GM18507 (cell line): ENCODE measurements at regions not wholly inside any gene's neighbourhood (a gene's known extent, or its start where the extent isn't known, plus 50 kb on each side); places are given as distances from the start of the nearest gene placed in this dataset.

Source experiments
- DNase-seq: peaks from one replicate; pipeline ENCODE4 v3.0.0; 2011; ENCODE audit warnings: low read depth; ENCODE audit not compliant: insufficient read length; ENCODE audit errors: extremely low spot score
- FAIRE-seq: peaks from 2 replicates; lab custom pipeline; 2011; peaks lifted over from hg19 to GRCh38; lab: Jason Lieb, UNC

- FAIRE-seq (no peak), DNase-seq (no peak)
Measured at GRCh38 chrX:5163663-5164062, 1065.0 kb downstream of the NLGN4X start.

DNA sequence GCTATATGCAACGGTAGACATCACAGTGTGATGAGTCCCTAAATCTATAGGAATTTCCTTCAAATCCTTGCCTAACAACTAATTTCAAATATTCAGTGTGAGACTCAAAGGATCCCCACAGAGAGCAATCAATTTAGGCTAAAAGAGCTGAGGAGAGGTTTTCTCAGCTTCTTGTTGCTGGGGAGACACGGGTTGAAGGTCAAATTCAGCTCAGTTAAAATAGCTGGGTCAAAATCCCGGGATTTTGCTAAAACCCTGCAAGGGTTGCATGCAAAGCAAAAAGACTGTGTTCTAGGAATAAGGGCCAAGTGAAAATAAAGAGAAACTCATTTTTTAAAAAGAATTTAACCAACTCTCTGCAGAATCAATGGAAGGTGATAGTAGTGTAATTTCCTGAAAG, 1073.4 kb downstream of the NLGN4X start:
- peak; percentile 18 for FAIRE-seq
- no peak for DNase-seq

- no peak for FAIRE-seq
- no peak for DNase-seq
Measured at GRCh38 chrX:5145957-5146356, 1082.7 kb downstream of the NLGN4X start.

- DNase-seq = no peak
- no peak for FAIRE-seq
Measured at GRCh38 chrX:5142644-5143043, 1086.0 kb downstream of the NLGN4X start.

DNA sequence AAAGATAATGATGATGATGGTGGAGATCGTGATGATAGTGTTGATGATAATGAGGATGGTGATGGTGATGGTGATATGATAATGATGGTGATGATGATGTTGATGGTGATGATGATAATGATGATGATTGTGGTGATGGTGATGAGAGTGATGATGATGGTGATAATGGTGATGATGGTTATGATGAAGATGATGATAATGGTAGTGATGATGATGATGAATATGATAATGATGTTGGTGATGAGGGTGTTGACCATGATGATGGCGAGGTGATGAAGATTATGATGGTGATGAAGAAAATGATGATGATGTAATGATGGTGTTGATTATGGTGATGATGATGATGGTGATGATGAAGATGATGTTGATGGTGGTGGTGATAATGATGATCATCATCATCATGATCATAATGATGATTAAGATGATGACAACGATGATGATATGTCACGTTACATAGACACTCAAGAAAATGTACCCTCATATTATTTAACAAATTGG, 1106.4 kb downstream of the NLGN4X start:
- no peak for DNase-seq
- no peak for FAIRE-seq

GRCh38 chrX:5117816-5118215, 1110.9 kb downstream of the NLGN4X start:
- no peak for FAIRE-seq
- no peak for DNase-seq

- DNase-seq = no peak
- no peak for FAIRE-seq
Measured at GRCh38 chrX:5113128-5113527, 1115.5 kb downstream of the NLGN4X start.

DNA sequence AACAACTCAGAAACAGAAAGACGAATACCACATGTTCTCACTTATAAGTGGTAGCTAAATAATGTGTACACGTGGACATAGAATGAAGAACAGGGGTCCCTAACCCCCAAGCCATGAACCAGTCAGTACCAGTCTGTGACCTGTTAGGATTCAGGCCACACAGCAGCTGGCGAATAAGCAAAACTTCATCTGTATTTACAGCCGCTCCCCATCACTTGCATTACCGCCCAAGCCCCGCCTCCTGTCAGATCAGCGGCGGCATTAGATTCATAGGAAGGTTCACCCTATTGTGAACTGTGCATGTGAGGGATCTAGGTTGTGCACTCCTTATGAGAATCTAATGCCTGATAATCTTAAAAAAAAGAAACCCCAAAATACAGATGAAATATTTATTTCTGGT, 1128.7 kb downstream of the NLGN4X start:
- no peak for FAIRE-seq
- no peak for DNase-seq

GRCh38 chrX:5086388-5086787, 1142.3 kb downstream of the NLGN4X start:
- no peak for DNase-seq
- FAIRE-seq = no peak

- DNase-seq (no peak), FAIRE-seq (no peak)
Measured at GRCh38 chrX:5084279-5084678, 1144.4 kb downstream of the NLGN4X start.

DNA sequence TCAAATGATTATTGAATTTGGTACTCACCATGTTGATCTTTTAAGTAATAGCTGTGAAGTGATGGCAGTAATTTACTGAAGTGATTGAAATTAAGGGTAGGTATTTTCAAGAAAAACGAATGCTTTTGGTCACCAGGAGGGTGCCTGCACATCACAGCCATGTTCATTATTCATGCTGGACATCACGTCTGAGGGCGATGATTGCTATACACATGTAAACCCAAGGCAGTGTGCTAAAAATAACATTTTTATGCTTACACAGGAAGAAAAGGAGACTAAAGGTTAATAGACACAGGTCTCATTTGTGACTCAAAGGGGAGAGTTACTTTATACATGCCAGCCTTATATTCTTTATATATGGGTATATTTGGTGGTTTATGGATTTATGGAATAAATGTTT, 1146.0 kb downstream of the NLGN4X start:
- DNase-seq = no peak
- FAIRE-seq = no peak

GRCh38 chrX:5080791-5081190, 1147.9 kb downstream of the NLGN4X start:
- DNase-seq (no peak), FAIRE-seq (no peak)

DNA sequence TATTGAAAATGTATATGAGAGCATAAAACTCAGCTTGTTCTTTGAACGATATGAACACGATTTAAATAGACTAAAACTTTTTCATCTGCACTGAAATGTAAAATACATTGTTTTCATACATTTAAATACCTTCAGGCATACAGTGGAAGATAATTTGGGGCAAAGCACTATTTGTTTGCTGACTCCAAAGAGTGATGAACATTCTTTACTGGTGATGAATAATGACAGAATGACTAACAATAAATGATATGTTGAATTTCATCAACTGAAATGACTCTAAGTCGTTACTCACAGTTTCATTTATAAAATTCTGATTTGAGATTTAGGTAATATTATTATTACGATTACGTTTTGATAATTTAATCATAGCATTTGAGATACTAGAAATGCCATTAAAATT, 1160.1 kb downstream of the NLGN4X start:
- FAIRE-seq (no peak), DNase-seq (no peak)

GRCh38 chrX:5057786-5058185, 1170.9 kb downstream of the NLGN4X start:
- FAIRE-seq = no peak
- DNase-seq = no peak

DNA sequence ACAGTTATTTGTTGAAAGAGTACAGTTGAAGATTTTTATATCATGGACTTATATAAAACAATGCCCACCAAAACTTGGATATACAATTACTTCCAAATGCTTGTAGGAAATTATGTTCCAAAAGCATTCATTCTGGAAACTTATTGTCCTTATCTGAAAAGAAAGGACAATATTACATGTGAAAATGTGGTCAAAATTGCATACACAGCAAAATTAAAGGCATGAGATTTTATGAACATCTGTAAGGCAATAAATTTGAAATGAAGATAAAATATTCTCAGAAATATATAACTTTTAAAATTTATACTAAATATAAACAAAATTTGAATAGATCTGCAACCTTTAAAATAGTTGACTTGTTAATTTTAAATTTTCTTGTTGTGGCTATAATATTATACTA, 1173.8 kb downstream of the NLGN4X start:
- DNase-seq (no peak), FAIRE-seq (no peak)

DNA sequence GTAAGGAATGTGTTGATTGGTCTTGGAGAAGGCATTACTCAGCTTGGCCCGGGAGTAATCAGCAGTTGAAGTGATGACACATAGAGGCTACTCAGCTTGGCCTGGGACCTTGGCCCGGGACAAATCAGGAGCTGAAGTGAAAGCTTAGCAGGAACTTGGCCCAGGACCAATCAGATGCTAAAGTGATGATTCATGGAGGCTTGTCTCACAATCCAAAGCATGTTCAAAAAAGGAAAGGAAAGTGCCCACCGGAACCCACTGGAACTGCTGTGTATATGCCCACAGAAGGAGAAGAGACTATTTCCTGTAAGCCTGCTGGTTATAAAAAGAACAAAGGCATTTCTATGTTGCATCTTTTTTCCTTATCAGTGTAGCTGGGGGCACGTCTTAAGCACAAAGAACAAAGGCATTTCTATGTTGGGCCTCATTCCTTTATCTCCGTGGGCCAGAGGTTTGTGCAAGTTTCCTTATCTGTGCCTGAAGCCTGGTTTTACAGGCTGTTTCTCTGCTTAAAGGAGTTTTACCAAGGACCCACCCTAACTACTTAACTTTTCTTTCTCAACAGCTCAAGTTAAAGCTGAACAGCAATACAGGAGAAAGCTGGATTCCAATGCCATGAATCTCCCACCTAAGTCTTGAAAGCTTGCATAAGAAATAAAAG, 1176.7 kb downstream of the NLGN4X start:
- no peak for FAIRE-seq
- no peak for DNase-seq

DNA sequence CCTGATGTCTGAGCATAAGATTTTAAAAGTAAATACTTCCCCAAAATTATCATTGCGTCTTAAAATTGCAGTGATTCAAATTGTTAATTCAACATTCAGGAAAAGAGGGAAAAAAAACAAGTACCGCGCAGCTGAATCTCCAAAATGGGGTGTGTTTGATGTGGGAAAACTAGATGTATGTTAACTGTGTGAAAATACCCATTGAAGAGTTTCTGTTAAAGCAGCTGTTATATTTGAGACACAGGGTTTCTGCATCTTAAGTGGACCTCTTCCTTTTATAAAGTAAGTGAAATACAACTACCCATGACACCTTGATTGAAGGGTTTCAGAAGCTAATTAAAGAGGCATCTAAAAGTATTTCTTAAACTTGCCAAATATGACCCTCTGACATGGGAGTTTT, 1186.1 kb downstream of the NLGN4X start:
- FAIRE-seq (no peak), DNase-seq (no peak)

- DNase-seq (no peak), FAIRE-seq (no peak)
Measured at GRCh38 chrX:5031792-5032191, 1196.9 kb downstream of the NLGN4X start.

GRCh38 chrX:5015451-5015850, 1213.2 kb downstream of the NLGN4X start:
- DNase-seq (no peak), FAIRE-seq (no peak)

- FAIRE-seq = no peak
- no peak for DNase-seq
Measured at GRCh38 chrX:4994855-4995254, 1233.8 kb downstream of the NLGN4X start.

- DNase-seq = no peak
- no peak for FAIRE-seq
Measured at GRCh38 chrX:4978613-4979012, 1250.1 kb downstream of the NLGN4X start.

DNA sequence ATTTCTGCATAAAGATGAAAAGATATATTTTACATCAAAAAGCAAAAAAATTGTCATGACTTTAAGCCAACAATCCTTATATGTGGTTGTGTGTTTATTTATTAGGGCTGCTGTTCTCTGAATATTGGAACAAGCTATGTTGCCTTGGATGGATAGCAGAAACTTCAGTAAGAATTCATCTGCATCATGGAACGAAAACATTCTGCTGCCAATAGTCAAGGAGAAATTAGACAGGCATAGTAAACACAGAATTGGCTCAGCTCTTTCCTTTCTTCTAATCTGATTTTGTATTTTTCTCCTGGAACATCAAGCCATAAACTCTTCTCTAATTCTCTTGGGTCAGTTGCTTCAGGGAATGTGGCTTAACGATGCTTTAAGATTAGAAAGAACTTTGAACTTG, 1257.0 kb downstream of the NLGN4X start:
- FAIRE-seq (no peak), DNase-seq (no peak)
